IPS-NIHi7 (cell line): ENCODE measurements at regions not wholly inside any gene's neighbourhood (a gene's known extent, or its start where the extent isn't known, plus 50 kb on each side); places are given as distances from the start of the nearest gene placed in this dataset.
"Not testable (repeated sequence)": the region's sequence is repeated elsewhere in the genome, so short reads cannot be mapped to it uniquely, and the experiment has no call there.

Experiments
- DNase-seq: peaks from one replicate; pipeline ENCODE4 v3.0.0; 2012; ENCODE audit warnings: mixed read lengths; ENCODE audit errors: extremely low spot score

DNA sequence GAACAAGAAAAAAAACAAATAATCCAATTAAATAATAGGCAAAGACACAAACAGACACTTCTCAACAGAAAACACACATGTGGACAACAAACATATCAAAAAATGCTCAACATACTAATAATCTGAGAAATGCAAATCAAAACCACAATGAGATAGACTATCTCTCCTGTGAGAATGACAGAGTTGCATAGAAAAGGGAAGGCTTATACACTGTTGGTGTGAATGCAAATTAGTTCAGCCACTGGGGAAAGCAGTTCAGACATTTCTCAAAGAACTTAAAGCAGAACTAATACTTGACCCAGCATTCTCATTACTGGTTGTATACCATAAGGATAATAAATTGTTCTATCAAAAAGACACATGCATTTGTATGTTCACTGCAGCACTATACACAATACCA is 637.8 kb upstream of the LUZP2 start:
- DNase-seq = no peak

DNA sequence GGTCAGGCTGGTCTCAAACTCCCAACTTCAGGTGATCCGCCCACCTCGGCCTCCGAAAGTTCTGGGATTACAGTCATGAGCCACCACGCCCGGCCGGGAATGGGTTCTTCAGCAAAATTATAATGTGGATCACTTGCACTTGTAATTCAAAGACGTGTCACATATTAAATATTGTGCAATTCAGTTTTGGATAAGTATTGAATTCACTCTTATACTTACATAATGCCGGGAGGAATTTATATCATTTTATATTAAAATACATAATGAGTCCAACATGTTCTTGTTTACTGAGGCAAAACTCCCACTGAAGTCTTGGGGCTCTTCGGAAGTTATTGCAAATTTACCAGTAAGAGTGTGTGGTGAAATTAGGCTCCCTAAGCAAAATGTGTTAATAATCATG is 635.2 kb upstream of the LUZP2 start:
- no peak for DNase-seq

DNA sequence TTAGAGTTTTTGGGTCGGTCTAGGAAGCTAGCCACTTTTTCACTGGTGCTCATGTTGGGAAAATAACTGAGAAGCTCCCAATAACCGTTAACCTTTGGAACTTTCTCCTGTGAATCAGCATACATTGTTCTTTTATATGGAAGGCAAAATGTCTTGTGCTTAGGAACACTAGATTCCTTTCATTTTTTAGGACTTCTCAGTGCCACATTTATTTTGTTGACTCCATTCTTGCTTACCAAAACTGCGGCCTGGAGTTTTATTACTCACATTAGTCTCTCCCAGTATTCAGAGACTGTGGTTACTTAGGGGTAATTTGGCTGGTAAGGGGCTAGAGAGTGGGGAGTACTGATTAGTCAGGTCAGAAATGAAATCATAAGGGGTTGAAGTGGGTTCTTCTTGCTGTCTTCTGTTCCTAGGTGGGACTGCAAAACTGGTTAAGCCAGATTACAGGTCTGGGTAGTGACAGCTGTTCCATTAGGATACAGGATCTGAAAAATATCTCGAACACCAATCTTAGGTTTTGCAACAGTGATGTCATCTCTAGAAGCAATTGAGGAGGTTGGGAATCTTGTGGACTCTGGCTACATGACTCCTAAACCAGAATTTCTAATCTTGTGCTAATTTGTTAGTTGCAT is 631.4 kb upstream of the LUZP2 start:
- no peak for DNase-seq

DNA sequence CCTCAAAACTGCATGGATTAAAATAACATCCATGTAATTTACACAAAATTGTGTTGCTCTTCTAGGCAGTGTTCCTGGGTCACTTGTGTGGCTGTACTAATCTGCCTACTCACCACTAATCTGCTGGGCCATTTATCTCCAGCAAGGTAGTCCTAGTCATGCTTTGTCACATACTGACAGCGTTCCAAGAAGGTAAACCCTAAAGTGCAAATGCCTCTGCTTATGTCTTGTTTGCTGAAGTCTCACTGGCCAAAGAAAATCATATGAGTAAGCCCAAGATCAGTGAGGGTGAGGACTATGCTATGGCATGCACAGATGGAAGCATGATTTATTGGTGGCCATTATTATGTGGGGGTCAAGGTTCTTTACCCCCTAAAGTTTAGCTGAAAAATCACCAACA is 630.2 kb upstream of the LUZP2 start:
- DNase-seq = no peak

DNA sequence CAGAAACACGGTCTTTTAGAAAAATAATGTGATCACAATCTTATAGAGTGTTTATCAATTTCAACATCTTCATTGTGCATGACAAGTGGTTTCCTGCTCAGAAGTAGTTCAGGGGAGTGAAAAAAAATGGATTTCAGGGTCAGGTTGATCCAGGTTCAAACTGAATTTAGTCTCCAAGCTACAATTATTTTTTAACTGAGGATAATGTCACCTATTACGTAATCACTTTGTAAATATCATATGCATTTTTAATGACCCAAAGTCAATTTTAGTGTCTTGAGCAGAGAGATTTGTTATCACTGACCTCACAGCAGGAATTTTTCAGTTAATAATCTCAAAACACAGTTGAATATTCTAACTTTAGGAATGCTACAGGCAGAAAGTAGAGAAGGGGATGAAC is 627.2 kb upstream of the LUZP2 start:
- no peak for DNase-seq

DNA sequence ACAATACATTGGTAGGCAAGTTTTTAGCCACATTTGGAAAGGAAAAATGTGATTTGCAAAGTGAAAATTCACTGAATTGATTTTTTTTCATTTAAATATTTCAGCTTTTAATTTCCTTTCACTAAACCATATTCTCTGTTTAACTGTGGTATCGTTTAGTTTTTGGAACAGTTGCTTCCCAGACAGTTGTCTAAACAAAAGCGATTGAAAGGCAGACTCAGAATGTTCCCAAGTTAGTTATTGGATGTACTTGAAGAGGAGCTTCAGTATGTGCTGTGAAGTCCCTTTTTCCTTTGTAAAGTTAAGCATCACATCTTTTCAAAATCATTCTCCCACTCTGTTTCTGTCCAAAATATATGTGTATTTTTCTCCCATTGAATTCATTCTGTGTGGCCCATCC is 623.4 kb upstream of the LUZP2 start:
- DNase-seq = no peak

DNA sequence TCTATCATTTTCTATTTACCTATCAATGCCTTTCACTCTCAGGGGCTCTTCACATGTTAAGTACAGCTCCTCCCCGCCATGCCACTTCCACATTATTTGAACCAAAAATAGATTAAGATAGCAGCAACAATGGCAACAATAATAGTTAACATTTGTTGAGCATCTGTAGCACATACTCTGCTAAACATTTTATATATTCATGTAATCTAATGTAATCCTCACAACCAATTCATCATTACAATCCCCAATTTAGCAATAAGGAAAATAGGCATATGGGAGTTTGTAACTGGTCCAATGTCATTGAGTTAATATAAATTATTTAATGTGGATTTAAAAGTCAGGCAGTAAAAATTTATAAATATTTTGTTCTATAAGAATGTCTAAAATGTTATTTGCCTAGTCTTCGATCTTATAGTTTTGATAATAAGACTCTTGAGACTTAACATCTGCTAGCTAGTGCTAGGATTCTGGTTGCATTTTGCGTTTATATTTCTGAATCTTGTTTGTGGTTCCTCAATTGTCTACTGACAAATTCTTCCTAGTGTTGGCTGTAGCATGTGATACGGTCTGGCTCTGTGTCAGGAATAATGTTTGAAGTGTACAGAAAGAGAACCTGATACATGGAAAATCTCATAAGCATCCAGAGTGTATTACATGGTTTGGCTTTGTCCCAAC is 621.5 kb upstream of the LUZP2 start:
- DNase-seq = no peak

DNA sequence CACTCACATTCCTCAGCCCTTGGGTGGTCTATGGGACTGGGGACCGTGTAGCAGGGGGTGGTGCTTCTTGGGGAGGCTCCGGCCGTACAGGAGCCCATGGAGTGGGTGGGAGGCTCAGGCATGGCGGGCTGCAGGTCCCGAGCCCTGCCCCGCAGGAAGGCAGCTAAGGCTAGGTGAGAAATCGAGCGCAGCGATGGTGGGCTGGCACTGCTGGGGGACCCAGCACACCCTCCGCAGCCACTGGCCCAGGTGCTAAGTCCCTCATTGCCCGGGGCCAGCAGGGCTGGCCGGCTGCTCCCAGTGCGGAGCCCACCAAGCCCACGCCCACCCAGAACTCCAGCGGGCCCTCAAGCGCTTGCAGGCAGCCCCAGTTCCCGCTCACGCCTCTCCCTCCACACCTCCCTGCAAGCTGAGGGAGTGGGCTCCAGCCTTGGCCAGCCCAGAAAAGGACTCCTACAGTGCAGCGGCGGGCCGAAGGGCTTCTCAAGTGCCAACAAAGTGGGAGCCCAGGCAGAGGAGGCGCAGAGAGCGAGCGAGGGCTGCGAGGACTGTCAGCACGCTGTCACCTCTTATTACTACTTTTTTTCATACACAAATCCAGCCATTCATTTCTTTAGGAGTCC is 613.3 kb upstream of the LUZP2 start:
- DNase-seq = not testable (repeated sequence)

DNA sequence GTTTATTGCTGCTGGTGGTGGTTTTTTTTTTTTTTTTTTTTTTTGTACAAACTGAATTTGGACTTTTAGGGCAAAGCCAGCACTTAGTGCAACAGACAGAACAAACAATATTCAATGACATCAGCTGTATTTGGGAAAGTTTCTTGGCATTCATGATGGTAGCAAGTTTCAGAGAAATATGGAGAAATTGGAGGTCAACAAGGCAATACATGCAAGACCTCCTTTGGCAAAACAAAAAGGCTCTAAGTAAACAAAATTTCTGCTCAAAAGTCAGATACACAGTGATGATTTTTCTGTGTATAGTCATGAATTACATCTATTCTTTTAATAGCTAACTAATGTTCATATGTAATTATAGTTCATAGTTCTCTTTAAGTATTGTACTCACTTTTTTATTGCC is 612.5 kb upstream of the LUZP2 start:
- DNase-seq = no peak

DNA sequence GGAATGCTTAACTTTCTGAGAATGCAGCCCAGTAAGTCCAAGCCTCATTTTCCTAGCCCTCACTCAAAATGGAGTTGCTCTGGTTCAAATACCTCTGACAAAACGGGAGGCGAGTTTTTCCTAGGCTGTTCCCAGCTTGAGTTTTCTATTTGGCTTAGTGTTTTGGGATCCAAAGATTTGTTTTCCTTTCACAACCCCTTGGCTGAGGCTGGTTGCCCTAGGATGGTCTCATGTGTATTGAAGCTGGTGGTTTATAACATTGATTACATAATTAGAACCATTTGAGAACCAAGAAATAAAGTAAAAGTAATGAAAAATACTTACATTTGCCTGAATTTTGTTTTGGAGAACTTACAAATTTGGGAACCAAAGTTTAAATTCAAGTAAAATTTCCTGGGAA is 611.1 kb upstream of the LUZP2 start:
- no peak for DNase-seq

DNA sequence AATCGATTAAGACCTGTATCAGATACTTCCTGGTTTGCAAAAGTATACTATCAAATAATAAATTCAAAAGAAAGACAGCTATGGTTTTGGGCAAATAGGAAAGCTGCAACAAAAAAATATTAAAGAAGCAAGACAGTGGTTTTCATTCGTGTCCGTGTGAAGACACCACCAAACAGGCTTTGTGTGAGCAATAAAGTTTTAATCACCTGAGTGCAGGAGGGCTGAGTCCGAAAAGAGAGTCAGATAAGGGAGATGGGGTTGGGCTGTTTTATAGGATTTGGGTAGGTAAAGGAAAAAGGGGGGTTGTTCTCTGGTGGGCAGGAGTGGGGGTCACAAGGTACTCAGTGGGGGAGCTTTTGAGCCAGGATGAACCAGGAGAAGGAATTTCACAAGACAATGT is 609.7 kb upstream of the LUZP2 start:
- DNase-seq = not testable (repeated sequence)

DNA sequence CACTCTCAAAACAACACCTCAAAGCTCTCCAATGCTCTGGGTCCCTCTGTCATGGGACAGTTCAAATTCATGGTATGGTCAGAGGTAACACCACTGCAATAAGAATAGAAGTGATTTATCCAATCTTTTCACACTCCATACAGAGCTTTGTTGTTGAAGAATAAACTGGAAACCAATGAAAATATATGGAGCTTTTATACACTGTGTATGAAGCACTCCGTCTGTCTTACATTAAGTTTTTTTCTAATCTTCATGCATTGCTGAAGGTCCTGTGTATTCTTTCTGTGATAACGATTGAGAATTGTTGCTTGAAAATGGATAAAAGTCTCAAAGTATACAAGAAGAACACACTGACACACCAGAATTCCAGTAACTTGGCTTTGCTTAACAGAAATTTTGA is 603.7 kb upstream of the LUZP2 start:
- DNase-seq = no peak

DNA sequence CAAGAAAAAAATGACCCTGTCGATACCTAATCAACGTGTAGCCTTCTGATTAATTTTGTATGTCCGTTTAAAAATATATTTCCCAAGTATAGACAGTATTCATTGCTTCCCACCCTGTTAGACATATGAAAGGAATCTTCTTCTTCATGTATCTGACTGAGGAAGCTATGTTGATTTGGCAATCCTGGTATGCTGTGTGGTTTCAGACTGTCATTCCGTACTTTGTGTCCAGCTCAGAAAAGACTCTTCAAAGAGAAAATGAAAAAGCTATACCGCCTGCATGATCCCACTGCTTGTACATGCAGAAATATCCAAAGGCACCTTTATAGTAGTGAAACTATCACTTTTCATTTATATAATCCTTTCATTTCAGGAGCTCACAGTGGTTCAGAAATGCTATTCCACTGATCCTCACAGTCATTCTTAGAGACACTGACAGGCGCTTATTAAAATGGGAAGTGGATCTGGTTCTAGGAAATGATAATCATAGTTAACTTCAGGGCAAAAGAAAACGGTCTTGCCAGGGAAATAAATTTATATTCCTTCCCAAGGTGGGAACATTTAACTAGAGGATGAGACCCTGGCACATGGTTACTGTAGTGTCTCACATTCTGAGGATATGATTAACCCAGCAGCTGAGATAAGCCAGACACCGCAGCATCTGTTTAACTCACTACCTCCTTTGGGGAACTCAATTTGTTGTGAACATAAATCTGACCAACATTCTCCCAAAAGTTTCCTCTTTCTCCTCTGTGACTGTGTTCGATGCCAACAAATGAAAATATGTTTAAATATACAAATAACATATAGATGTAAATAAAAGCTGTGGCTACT is 599.2 kb upstream of the LUZP2 start:
- DNase-seq = no peak

DNA sequence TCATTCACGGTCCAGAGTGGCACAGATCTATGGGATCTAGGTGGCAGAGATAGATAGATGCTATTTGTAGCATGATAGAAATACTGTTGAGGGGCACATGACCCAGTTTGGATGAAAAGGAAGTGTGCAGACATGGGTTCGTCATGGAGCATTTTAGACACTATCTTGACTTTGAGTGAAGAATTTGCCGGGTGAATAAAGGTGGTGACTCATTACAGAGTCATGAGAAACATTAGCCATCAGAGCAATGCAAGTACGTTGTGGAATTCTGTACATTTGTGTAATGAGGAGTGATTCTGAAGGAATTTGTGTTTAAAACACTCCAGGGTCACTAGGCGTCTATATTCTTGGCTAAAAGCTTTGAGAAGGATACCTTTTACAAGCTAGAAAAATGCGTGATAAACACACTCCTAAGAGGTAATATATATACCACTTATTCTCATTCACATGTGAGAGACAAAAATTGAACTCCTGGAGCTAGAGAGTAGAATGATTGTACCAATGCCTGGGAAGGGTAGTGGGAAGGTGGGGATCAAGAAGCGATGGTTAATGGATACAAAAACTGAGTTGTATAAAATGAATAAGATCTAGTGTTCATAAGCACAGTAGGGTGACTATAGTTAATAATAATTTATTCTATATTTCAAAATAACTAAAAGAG is 593.7 kb upstream of the LUZP2 start:
- DNase-seq = no peak

DNA sequence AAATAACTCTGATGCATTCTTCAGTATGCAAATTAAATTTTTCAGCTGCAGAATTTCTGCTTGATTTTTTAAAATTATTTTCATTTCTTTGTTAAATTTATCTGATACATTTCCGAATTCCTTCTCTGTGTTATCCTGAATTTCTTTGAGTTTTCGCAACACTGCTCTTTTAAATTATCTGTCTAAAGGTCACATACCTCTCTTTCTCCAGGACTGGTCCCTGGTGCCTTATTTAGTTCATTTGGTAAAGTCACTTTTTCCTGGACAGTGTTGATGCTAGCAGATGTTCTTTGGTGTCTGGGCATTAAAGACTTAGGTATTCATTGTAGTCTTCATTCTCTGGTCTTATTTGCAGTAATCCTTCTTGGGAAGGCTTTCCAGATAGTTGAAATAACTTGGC is 577.4 kb upstream of the LUZP2 start:
- DNase-seq = no peak

DNA sequence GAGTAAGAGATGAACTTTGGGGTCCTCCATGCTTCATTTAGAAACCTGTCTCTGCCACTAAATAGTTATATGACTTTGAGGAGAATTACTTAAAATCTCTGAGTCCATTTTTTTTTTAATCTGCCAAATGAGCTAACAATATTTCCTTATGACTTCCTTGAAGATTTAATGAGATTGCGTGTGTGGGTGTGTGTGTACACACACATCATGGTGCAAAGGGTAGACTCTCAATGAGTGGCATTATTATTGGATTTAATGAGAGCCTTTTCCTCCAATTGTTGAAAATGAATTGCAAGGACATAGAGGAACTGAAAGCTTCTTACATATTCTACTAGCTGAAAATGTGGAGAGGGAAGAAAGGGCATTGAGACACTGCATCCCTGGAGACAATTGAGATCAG is 573.5 kb upstream of the LUZP2 start:
- DNase-seq = no peak

DNA sequence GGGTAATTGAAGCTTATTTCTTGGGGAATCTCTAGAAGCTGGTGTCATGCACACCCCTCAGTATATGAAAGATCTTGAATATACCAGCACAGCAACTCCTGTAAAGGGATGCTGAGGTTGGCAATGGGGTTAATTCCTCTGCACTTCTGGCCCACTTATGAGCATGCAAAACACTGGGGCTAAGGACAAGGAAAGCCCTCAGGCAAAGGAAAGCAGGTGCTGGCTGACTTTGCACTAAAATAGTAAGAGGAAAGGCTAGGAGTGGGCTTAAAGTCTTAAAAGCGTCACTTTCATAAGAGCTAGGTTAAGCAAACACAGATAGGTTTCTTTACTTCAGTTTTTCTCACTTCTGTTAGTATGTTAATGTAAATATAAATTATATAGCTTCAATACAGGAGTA is 572.6 kb upstream of the LUZP2 start:
- no peak for DNase-seq

DNA sequence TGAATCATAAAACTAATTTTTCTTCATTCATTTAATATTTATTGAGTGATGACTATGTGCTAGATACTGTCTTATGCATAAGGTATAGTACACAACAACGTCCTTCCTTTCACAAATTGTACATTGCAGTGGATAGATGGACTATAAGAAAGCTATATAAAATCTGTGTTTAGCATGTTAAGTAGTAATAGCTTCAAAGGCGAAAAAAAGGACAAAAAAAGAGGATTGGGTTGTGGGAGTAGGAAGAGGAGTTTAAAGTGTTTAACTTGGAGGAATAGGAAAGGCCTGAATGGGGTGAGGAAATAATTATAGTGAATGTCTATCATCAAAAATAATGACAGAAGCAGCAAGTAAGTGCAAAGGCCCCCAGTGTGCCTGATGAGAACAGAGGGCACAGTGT is 565.4 kb upstream of the LUZP2 start:
- DNase-seq = no peak

DNA sequence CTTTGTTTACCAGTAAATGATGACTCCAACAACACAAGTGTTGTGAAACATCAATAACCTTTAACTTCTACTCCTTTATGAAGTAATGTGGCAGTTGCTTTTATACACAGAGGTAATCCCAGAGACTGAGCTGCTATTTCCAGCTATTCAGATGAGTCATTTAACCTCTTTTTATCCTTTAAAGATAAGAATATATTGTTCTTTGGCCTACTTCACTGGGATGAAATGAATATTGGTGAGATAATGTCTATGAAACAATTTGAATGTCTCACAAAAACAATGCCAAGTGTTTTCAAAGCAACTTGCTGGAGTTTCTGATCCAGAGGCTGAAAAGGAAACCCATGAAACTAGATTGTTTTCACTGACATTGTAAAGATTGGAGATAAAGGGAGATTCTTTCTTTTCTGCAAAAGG is 564.4 kb upstream of the LUZP2 start:
- no peak for DNase-seq

DNA sequence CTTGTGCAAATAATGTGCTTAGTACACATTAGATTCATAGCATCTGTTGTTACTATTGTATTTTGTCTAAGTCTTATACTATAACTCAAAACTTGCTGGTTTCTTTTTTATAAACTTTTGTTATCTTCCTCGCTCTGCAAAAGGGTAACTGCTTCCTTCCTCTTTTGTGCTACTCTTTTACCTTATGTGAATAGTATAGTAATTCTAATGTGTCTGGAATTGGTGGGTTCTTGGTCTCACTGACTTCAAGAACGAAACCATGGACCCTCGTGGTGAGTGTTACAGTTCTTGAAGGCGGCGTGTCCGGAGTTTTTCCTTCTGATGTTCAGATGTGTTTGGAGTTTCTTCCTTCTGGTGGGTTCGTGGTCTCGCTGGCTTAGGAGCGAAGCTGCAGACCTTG is 563.1 kb upstream of the LUZP2 start:
- DNase-seq = no peak

DNA sequence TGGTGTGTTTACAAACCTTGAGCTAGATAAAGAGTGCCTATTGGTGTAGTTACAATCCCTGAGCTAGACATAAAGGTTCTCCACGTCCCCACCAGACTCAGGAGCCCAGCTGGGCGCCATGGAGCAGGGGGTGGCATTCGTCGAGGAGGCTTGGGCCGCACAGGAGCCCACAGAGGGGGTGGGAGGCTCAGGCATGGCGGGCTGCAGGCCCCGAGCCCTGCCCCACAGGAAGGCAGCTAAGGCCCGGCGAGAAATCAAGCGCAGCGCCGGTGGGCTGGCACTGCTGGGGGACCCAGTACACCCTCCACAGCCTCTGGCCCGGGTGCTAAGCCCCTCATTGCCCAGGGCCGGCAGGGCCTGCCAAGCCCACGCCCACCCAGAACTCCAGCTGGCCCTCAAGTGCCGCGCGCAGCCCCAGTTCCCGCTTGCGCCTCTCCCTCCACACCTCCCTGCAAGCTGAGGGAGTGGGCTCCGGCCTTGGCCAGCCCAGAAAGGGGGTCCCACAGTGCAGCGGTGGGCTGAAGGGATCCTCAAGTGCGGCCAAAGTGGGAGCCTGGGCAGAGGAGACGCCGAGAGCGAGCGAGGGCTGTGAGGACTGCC is 562.1 kb upstream of the LUZP2 start:
- DNase-seq = not testable (repeated sequence)
